ENCODE measurements at regions not wholly inside any gene's neighbourhood (a gene's known extent, or its start where the extent isn't known, plus 50 kb on each side); places are given as distances from the start of the nearest gene placed in this dataset.
A peak's percentile ranks its signal among the peaks of the same experiment; 100 is the strongest.

GRCh38 chr10:128222332-128222849 is 96.2 kb upstream of the MKI67 start:
- no peak for DNase-seq

DNA sequence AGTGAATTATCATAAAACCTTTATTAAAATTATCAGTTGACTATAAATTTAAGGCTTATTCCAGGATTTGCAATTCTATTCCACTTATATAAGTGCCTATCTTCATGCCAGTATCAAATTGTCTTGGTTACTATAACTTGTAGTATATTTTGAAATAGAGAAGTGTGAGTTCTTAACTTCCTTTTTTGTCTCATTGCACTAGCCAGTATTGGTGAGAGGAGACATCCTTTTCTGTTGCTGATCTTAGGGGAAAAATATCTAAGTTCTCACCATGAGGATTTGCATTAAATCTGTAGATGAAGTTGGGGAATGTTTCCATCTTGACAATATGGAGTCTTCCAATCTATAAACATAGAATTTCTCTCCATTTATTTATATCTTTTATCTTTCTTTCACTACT is 104.2 kb upstream of the MKI67 start:
- DNase-seq = no peak

DNA sequence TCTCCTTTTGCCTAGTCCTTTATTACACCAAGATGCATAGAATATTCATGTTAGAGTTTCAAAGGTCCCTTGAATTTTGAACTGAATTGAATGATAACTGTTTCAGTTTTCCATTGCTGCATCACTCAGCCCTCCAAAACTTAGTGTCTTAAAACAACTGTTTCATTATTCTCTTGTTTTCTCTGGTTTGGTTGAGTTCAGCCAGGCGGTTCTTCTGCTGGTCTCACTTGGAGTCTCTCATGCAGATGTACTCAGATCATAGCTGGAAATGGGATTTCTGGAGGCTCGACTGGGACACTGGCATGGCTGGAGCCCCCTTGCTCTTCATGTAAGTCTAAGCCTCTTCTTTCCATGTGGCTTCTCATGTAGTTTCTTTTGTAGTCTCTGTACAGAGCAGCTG is 107.2 kb upstream of the MKI67 start:
- no peak for DNase-seq

DNA sequence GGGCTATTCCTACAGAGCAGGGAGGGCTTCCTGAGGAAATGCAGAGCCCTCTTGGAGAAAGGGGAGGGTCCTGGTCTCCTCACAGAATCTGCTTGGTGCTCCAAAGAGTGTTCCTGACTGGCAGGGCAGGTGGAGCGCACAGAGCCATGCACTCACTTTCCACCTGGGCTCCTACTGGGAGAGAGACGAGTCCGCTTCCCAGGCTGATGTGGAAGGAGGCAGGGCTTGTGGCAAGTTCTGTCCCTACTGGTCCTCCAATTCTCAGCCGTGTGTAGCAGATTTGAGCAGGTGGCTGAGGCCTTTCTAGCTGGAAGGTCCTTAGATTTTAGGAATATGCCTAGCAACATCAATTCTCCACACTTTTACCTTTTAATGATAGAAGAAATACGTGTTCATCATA is 111.5 kb upstream of the MKI67 start:
- DNase-seq = no peak

DNA sequence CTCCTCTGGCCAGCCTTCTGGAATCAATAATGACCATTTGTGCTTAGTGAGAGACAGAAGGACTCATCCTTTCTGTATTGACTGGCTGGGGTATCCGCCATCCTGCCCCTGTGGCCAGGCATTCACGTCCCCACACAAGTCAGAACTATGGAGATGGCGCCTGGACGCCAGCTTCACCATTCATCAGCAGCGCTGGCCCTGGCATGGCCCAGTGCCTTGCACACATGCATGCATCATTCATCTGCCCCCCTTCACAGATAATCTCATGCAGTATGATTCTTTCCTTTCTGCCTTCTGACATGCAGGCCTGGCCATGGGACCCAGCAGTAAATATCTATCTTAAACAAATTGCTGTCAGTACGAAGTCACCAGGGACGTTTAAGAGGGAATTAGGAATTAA is 114.8 kb upstream of the MKI67 start:
- DNase-seq = no peak

- no peak for DNase-seq
These were observed 116.4 kb upstream of the MKI67 start for GRCh38 chr10:128242641-128243040.

GRCh38 chr10:128245026-128245425 is 118.8 kb upstream of the MKI67 start:
- no peak for DNase-seq

GRCh38 chr10:128247576-128247975 is 121.4 kb upstream of the MKI67 start:
- DNase-seq = no peak

DNA sequence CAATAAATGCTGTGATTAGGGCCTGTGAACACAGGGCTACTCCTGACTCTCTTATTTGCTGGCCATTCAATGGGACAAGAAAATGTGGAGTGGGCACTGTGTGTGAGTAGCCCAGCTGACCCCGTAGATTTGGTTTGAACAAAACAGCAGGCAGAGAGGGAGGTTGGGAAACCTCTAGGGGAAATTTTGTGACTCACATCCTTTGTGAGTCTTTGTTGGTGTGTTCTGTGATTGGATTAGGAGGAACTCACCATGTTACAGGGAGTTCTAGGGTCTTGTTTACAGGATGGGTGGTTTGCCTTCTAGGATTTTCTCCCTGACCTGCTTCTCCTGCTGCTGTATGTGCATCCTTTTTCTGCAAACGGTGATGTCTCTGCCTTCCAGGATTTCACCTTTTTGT is 128.3 kb upstream of the MKI67 start:
- no peak for DNase-seq

GRCh38 chr10:128257428-128257827 is 131.2 kb upstream of the MKI67 start:
- DNase-seq = peak; percentile 12

DNA sequence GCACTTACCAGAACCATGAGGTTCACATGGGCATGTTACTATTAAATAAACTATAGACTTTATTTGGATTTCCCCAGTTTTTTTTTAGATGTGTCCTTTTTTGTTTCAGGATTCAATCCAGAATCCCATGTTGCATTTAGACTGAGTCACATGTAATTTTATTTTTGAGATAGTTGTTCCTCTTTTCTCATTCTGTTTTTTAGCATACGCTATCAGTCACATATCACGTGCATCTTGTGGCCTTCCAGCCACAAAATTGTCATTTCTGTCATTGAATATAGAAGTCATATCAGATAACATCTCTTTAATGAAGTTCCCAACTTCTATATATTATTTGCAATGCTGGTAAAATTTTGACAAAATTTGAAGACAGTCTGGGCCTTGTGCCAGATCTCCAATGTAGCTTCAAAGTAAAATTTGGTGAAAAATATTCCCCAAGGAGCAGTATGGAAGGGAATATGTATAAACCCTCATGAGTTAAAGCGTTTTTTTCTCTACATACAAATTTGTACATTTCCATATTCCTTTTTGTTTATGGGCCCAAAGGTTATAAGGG is 132.3 kb upstream of the MKI67 start:
- DNase-seq = peak; percentile 45

- DNase-seq = peak; percentile 72
These were observed 137.9 kb upstream of the MKI67 start for GRCh38 chr10:128263891-128264688.

GRCh38 chr10:128265596-128265995 is 139.4 kb upstream of the MKI67 start:
- DNase-seq = no peak

GRCh38 chr10:128267581-128267980 is 141.4 kb upstream of the MKI67 start:
- no peak for DNase-seq

DNA sequence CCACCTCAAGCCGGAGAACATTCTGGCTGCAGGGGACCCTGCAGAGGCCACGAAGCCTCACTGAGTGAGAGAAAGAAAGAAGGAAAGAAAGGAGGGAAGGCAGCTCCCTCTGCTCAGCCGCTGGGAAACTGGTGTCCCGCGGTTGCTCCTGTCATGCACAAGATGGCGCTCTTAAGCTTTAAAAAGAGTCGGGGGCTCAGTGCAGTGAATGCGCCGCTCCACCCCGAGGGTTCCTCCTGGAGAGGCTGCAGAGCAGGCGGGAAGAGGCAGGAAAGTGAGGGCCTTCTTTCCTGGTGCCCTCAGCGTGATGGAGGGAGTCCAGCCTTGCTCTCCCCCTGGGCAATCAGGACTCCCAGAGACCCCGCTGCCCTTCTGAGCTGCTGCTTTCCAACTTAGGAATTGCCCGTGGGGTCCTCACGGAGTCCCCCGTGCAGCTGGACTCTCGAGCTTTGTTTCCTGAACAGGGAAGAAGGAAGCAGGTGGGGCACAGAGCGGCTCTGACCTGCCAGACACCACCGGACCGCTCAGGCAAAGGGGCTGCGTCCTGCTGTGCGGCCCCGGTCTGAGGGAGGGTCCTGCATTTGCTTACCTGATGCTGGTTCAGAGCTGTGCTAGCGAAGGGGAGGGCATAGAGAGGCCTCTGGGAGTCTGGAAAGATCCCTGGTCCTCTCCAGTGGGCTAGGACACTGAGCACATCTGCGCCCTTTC is 141.9 kb upstream of the MKI67 start:
- DNase-seq = peak; percentile 75

- peak; percentile 82 for DNase-seq
These were observed 148.7 kb upstream of the MKI67 start for GRCh38 chr10:128274938-128275337.

DNA sequence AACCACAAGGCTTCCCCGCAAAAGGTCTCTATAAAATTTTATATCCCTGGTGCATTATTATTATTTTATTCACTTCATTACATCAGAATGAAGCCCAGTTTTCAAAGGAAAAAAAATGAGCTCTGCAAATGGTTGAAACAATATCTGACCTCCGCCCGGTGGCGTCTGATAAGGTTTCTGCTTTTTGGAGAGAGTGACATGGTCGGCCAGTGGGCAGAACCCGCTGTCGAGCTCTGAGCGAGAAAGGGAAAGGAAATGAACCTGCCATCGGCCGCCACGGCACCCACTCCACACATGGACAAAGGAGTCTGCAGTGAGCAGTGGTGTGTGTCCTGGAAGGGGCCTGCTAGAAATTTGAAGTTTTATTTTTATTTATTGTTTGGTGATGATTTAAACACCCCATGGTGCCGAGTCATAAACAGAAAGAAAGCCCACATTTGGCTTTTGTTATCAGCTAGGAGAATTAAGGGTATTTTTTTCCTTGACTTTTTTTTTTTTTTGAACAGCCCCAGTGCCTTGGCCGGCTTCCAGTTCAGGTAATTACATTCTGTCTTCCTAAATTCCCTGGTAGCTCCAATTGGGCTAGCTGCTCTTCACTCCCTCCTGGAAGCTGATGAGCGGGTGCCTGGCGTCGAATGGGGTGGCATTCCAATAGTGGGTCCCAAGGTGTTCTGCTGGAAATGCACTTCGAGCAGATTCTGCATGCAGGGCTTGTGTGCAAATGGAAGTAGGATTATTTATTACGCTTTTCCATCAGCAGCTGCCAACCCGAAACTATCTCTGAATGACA is 149.4 kb upstream of the MKI67 start:
- DNase-seq = peak; percentile 80

GRCh38 chr10:128277267-128277840 is 151.1 kb upstream of the MKI67 start:
- peak; percentile 8 for DNase-seq

DNA sequence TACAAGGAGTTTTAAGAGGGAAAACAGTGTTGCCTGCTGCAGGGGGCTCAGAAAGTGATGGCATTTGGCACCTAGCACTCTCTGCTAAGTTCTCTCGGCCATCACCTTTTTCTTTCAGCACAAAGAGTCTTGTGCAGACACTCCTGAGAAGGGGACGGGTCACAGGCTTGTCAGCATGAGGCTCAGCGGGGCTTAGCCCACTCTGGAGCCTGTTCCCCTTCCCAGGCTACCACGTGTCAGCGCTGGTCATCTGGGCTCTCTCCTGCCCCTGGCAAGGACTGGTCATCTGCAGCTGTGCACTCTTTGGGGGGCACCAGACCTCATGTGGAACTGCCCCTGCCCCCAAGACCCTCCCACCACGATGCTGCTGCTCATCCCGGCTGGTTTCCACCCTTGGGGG is 152.1 kb upstream of the MKI67 start:
- DNase-seq = no peak

DNA sequence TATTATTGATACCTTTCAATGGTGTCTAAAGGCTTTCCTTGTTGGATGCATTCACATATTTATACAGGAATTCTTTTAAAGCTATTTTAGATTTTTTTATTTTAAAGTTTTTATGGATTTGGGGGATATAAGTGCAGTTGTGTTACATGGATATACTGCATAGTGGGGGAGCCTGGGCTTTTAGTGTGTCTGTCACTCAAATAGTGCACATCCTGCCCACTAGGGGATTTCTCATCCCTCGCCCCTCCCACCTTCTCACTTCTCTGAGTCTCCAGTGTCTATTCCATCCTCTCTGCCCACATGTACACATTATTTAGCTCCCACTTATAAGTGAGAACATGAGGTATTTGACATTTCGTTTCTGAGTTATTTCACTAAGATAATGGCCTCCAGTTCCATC is 154.0 kb upstream of the MKI67 start:
- DNase-seq = no peak

DNA sequence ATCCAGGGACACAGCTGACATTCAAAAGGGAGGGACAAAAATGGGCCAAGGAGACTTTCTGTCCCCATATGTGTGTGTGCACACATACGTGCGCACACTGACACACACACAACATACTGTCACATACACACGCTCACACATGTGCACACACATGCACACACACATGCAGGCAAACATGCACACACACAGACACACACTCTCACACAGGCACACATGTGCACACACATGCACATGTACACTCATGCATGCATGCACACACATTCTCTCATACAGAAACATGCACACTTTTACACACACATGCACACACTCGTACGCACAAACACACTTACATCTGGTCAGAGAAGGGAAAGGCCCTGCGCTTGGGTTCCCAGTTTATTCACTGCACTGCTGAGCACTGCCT is 155.1 kb upstream of the MKI67 start:
- DNase-seq = no peak

GRCh38 chr10:128281861-128282260 is 155.6 kb upstream of the MKI67 start:
- DNase-seq = no peak
